Caco-2 (cell line): ENCODE measurements at regions not wholly inside any gene's neighbourhood (a gene's known extent, or its start where the extent isn't known, plus 50 kb on each side); places are given as distances from the start of the nearest gene placed in this dataset.

ENCODE experiments used
- BruUV-seq: library from RNA; stranded (reverse); fragments of 400-500 nt; replicated peaks from 2 replicates; lab custom pipeline; 2021; lab: Mats Ljungman, UMichigan
- CTCF ChIA-PET: fragments of 300-600 bp; sonication (Branson Sonifier 250); formaldehyde crosslinking; loops from one replicate; lab custom pipeline; 2022; ENCODE audit warnings: antibody characterized with exemption; lab: Charles Lee
- POLR2A ChIA-PET: fragments of 300-600 bp; sonication (Branson Sonifier 250); formaldehyde crosslinking; loops from one replicate; lab custom pipeline; 2022; ENCODE audit warnings: antibody characterized with exemption; lab: Charles Lee
- DNase-seq, 2 experiments: peaks; one replicate each; pipeline versions ENCODE4 v3.0.0 to v3.0.0-alpha.2; 2020 to 2022
- H3K27me3 ChIP-seq: replicated peaks from 2 replicates; pipeline ENCODE4 v1.6.0; 2011; ENCODE audit warnings: low read length; ENCODE audit not compliant: control insufficient read depth, insufficient read depth
- H3K36me3 ChIP-seq: 2 replicates; pipeline ENCODE4 v1.5.1; 2011; ENCODE audit warnings: low read length; ENCODE audit not compliant: control insufficient read depth, insufficient read depth
- H3K4me1 ChIP-seq: fragments of 250-450 bp; sonication (Bioruptor Pico); 2 replicates; pipeline ENCODE4 v1.5.1; 2020; ENCODE audit warnings: mild to moderate bottlenecking
- H3K4me3 ChIP-seq: 2 replicates; pipeline ENCODE4 v1.5.1; 2011; ENCODE audit warnings: low read depth, mild to moderate bottlenecking, control low read depth, low read length
- H3K9me3 ChIP-seq: fragments of 250-450 bp; sonication (Bioruptor Pico); 2 replicates; pipeline ENCODE4 v1.5.1; 2020; ENCODE audit warnings: mild to moderate bottlenecking, moderate library complexity
- H3K27ac Mint-ChIP-seq: one replicate; pipeline ENCODE4 v1.8.0; 2022; ENCODE audit warnings: mixed read lengths; ENCODE audit not compliant: unreplicated experiment
- H3K27me3 Mint-ChIP-seq: one replicate; pipeline ENCODE4 v1.8.0; 2022; ENCODE audit warnings: mixed read lengths; ENCODE audit not compliant: insufficient read depth, unreplicated experiment
- H3K36me3 Mint-ChIP-seq: one replicate; pipeline ENCODE4 v1.8.0; 2022; ENCODE audit warnings: mild to moderate bottlenecking, mixed read lengths; ENCODE audit not compliant: insufficient read depth, unreplicated experiment
- H3K4me1 Mint-ChIP-seq: one replicate; pipeline ENCODE4 v1.8.0; 2022; ENCODE audit warnings: low read depth, mixed read lengths; ENCODE audit not compliant: unreplicated experiment
- H3K4me3 Mint-ChIP-seq: one replicate; pipeline ENCODE4 v1.8.0; 2022; ENCODE audit warnings: mild to moderate bottlenecking, moderate library complexity, mixed read lengths; ENCODE audit not compliant: unreplicated experiment
- H3K9me3 Mint-ChIP-seq: one replicate; pipeline ENCODE4 v1.8.0; 2022; ENCODE audit warnings: mixed read lengths; ENCODE audit not compliant: unreplicated experiment
- CTCF ChIP-seq, 2 experiments: fragments of 200-600 bp in 1 of 2; IDR thresholded peaks; 1 replicate in 1 of 2; 2 replicates in 1 of 2; pipeline versions ENCODE4 v1.5.1 to v1.8.0; 2011 to 2022; ENCODE audit warnings: antibody characterized with exemption in 1 of 2, control low read depth in 1 of 2, inconsistent platforms in 1 of 2, low read depth in 1 of 2, low read length in 1 of 2, mild to moderate bottlenecking in 1 of 2, moderate library complexity in 1 of 2; ENCODE audit not compliant: insufficient read depth in 1 of 2, severe bottlenecking in 1 of 2, unreplicated experiment in 1 of 2
- intact Hi-C: fragments of 100-400 bp; cut with micrococcal nuclease; formaldehyde crosslinking; loops from one replicate; pipeline ENCODE4 v1.10.0; 2022; ENCODE audit not compliant: unreplicated experiment

- DNase-seq = no peak
- no peaks in the 10 kb centered on the region for H3K4me1 ChIP-seq
- no peaks in the 10 kb centered on the region for H3K9me3 ChIP-seq
- Mint-ChIP-seq H3K27me3 (peaks cover 6% of the 10 kb centered on the region), H3K27ac (no peak overlapping the region), H3K36me3 (no peaks in the 10 kb centered on the region), H3K4me3 (no peak overlapping the region), H3K4me1 (no peaks in the 10 kb centered on the region), H3K9me3 (no peaks in the 10 kb centered on the region)
- no peaks in the 10 kb centered on the region for H3K27me3 ChIP-seq
- BruUV-seq = no TSS peak
- no peak overlapping the region for H3K4me3 ChIP-seq
- POLR2A ChIA-PET = no interaction called here
- no peak for TF ChIP-seq CTCF (IDR thresholded peaks at IDR 0.05; ENCODE audit: insufficient read depth in 1 of 2, low read depth in 1 of 2, low read length in 1 of 2, severe bottlenecking in 1 of 2, unreplicated experiment in 1 of 2)
- intact Hi-C loops = no loop called here
- CTCF ChIA-PET = no interaction called here
- H3K36me3 ChIP-seq = no peaks in the 10 kb centered on the region
These were observed 502.6 kb upstream of the CDH6 start for GRCh38 chr5:30690931-30691330.

- H3K4me3 Mint-ChIP-seq = no peak overlapping the region
- no peak for DNase-seq
- no peak for TF ChIP-seq CTCF (IDR thresholded peaks at IDR 0.05; ENCODE audit: insufficient read depth in 1 of 2, low read depth in 1 of 2, low read length in 1 of 2, severe bottlenecking in 1 of 2, unreplicated experiment in 1 of 2)
- H3K9me3 Mint-ChIP-seq = no peaks in the 10 kb centered on the region
- no peaks in the 10 kb centered on the region for H3K9me3 ChIP-seq
- CTCF ChIA-PET = no interaction called here
- H3K27me3 Mint-ChIP-seq = peaks cover 6% of the 10 kb centered on the region
- H3K4me3 ChIP-seq = no peak overlapping the region
- POLR2A ChIA-PET = no interaction called here
- no peaks in the 10 kb centered on the region for H3K4me1 Mint-ChIP-seq
- H3K36me3 ChIP-seq = no peaks in the 10 kb centered on the region
- intact Hi-C loops = no loop called here
- H3K27ac Mint-ChIP-seq = no peak overlapping the region
- no peaks in the 10 kb centered on the region for H3K27me3 ChIP-seq
- H3K36me3 Mint-ChIP-seq = no peaks in the 10 kb centered on the region
- no TSS peak for BruUV-seq
- no peaks in the 10 kb centered on the region for H3K4me1 ChIP-seq
These were observed 506.0 kb upstream of the CDH6 start for GRCh38 chr5:30687461-30687860.

DNA sequence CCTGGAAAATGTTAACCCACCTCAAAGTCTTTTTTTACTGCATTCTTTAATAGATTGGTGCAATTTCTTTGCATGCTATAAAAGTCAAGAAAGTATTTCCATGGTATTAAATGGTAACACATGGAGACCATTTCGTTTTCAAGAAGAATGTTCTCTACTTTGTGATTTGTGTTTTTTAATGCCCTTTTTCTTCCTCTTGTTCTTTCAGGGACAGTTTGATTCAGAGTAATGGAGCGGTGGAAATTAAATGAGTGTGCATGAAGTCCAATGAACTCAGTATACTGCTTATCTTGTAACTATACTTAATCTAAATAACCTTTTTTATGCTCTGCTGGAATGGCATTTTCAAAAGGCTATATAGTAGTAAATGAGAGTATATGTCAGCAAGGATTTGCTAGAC is 507.0 kb upstream of the CDH6 start:
- peaks cover 6% of the 10 kb centered on the region for H3K27me3 Mint-ChIP-seq
- Histone ChIP-seq H3K27me3 (no peaks in the 10 kb centered on the region), H3K4me3 (no peak overlapping the region), H3K36me3 (no peaks in the 10 kb centered on the region), H3K9me3 (no peaks in the 10 kb centered on the region), H3K4me1 (no peaks in the 10 kb centered on the region)
- no peak overlapping the region for H3K4me3 Mint-ChIP-seq
- BruUV-seq = no TSS peak
- TF ChIP-seq CTCF (IDR thresholded peaks at IDR 0.05; ENCODE audit: insufficient read depth in 1 of 2, low read depth in 1 of 2, low read length in 1 of 2, severe bottlenecking in 1 of 2, unreplicated experiment in 1 of 2) = no peak
- CTCF ChIA-PET = no interaction called here
- H3K4me1 Mint-ChIP-seq = no peaks in the 10 kb centered on the region
- H3K9me3 Mint-ChIP-seq = no peaks in the 10 kb centered on the region
- POLR2A ChIA-PET = no interaction called here
- DNase-seq = no peak
- intact Hi-C loops = no loop called here
- H3K27ac Mint-ChIP-seq = no peak overlapping the region
- H3K36me3 Mint-ChIP-seq = no peaks in the 10 kb centered on the region
